Colonic mucosa (tissue), 4 donors: ENCODE measurements at regions not wholly inside any gene's neighbourhood (a gene's known extent, or its start where the extent isn't known, plus 50 kb on each side); places are given as distances from the start of the nearest gene placed in this dataset.
"Not testable (repeated sequence)": the region's sequence is repeated elsewhere in the genome, so short reads cannot be mapped to it uniquely, and the experiment has no call there.

ENCODE experiments used
- DNase-seq: peaks from one replicate; pipeline ENCODE4 v3.0.0-alpha.2; 2020
- H3K27ac ChIP-seq: fragments of 200-600 bp; one replicate; pipeline ENCODE4 v1.8.0; 2021
- H3K27me3 ChIP-seq: fragments of 200-600 bp; one replicate; pipeline ENCODE4 v1.8.0; 2021
- H3K36me3 ChIP-seq: fragments of 200-600 bp; one replicate; pipeline ENCODE4 v1.8.0; 2021
- H3K4me1 ChIP-seq: fragments of 200-600 bp; one replicate; pipeline ENCODE4 v1.8.0; 2021; ENCODE audit warnings: mild to moderate bottlenecking
- H3K4me3 ChIP-seq: fragments of 200-600 bp; one replicate; pipeline ENCODE4 v1.8.0; 2021
- H3K9ac ChIP-seq, 2 donors: one replicate each; pipeline ENCODE4 v1.7.0; 2013; ENCODE audit warnings: control low read depth in 2 of 2, low read depth in 2 of 2, low read length in 2 of 2
- H3K9me3 ChIP-seq: fragments of 200-600 bp; one replicate; pipeline ENCODE4 v1.8.0; 2021
- CTCF ChIP-seq: fragments of 200-600 bp; IDR thresholded peaks from one replicate; pipeline ENCODE4 v1.8.0; 2022; ENCODE audit warnings: antibody characterized with exemption, mild to moderate bottlenecking
- intact Hi-C: fragments of 100-400 bp; cut with DNase I; formaldehyde crosslinking; loops from one replicate; pipeline ENCODE4 v1.14.1; 2022
- donor health status: healthy.
- donor health status: DM: no; HTN: no; CAD: no.
- donor health status: DM: no; HTN: no; CAD: no.

DNA sequence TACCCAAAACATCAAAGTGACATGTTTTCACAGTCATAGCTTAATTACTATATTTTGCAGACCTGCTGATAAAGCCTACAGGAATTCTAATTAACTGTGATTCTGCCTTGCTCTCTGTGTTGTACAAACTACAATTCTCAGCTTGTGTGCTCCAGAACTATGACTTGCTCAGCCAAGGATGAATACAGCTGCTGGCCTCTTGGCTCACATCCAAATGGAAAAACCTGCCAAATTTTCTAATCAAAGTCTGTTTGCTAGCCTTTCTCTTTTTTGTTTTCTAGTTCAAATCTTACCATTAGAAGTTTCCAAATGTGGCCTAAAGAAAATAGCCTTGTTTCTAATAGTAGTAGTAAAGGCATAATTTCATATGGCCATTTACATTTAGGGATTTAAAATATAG lies 1176.8 kb downstream of the FAM133A start:
- DNase-seq: no peak
- Histone ChIP-seq H3K9ac (no peak overlapping the region), H3K36me3 (no peaks in the 10 kb centered on the region), H3K27ac (no peak overlapping the region), H3K27me3 (no peaks in the 10 kb centered on the region), H3K4me1 (no peaks in the 10 kb centered on the region), H3K9me3 (no peaks in the 10 kb centered on the region), H3K4me3 (no peak overlapping the region)
- no peak for TF ChIP-seq CTCF
- intact Hi-C loops: no loop called here

DNA sequence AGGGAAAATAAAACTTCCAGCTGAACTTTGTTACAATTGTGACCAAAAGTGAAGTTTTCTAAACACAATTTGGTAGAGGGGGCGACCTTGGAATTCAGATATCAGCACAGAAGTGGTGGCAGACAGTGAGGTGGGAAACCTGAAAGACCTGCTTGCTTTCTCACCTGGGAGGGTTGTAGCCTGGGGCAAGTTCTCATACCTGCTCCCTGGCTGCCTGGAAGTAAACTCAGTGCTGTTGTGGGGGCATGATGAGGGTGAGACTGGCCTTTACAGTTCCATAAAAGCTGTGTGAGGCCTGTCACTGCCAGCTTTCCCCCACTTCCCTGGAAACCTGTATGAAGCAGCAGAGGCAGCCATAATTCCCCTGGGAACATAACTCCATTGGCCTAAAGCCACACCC lies 1180.2 kb downstream of the FAM133A start:
- no peaks in the 10 kb centered on the region for H3K4me1 ChIP-seq
- intact Hi-C loops: no loop called here
- DNase-seq: no peak
- no peak overlapping the region for H3K4me3 ChIP-seq
- no peak overlapping the region for H3K9ac ChIP-seq
- H3K27me3 ChIP-seq: no peaks in the 10 kb centered on the region
- H3K9me3 ChIP-seq: no peaks in the 10 kb centered on the region
- no peak overlapping the region for H3K27ac ChIP-seq
- H3K36me3 ChIP-seq: no peaks in the 10 kb centered on the region
- no peak for TF ChIP-seq CTCF

GRCh38 chrX:94862470-94862869 lies 1188.5 kb downstream of the FAM133A start:
- H3K4me1 ChIP-seq, H3K9ac ChIP-seq, intact Hi-C loops, H3K27ac ChIP-seq, H3K36me3 ChIP-seq, H3K9me3 ChIP-seq, H3K4me3 ChIP-seq, H3K27me3 ChIP-seq, DNase-seq: not testable (repeated sequence)

- no peaks in the 10 kb centered on the region for H3K9me3 ChIP-seq
- no peak for DNase-seq
- H3K4me3 ChIP-seq: no peak overlapping the region
- no peak overlapping the region for H3K27ac ChIP-seq
- no peaks in the 10 kb centered on the region for H3K4me1 ChIP-seq
- no peak overlapping the region for H3K9ac ChIP-seq
- H3K36me3 ChIP-seq: no peaks in the 10 kb centered on the region
- H3K27me3 ChIP-seq: no peaks in the 10 kb centered on the region
- intact Hi-C loops: no loop called here
- TF ChIP-seq CTCF: no peak
Observed at GRCh38 chrX:94871640-94872039, 1197.6 kb downstream of the FAM133A start.

DNA sequence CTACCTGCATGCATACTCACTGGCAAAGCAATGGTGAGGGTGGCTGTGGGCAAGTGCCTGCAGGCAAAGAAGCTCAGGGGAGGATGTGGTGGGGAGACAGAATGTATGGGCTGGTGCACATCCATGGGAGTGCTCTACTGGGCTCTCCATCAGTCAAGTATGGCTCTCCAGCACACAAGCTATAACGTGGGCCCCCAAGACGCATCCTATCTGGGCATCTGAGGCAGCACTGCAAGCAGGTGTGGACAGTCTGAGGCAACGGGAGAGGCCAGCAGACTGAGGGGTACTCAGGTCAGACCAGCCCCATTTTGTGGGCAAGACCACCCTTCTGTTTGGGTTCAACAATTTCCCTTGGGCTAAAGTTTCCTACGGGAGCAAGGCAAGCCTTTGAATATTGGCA lies 1227.8 kb downstream of the FAM133A start:
- no peak for TF ChIP-seq CTCF
- Histone ChIP-seq H3K4me3 (no peak overlapping the region), H3K27me3 (no peaks in the 10 kb centered on the region)

GRCh38 chrX:94908171-94908570 lies 1234.2 kb downstream of the FAM133A start:
- Histone ChIP-seq H3K9me3 (no peaks in the 10 kb centered on the region), H3K4me1 (no peaks in the 10 kb centered on the region), H3K36me3 (no peaks in the 10 kb centered on the region), H3K4me3 (no peak overlapping the region), H3K27ac (no peak overlapping the region), H3K27me3 (no peaks in the 10 kb centered on the region), H3K9ac (no peak overlapping the region)
- DNase-seq: no peak
- TF ChIP-seq CTCF: no peak
- intact Hi-C loops: no loop called here

More for the DNA sequence above, 1227.8 kb downstream of the FAM133A start:
- Histone ChIP-seq H3K4me1 (no peaks in the 10 kb centered on the region), H3K9me3 (no peaks in the 10 kb centered on the region), H3K27ac (no peak overlapping the region), H3K36me3 (no peaks in the 10 kb centered on the region), H3K9ac (no peak overlapping the region)
- no peak for DNase-seq
- intact Hi-C loops: no loop called here
